ENCODE measurements at regions not wholly inside any gene's neighbourhood (a gene's known extent, or its start where the extent isn't known, plus 50 kb on each side); places are given as distances from the start of the nearest gene placed in this dataset.
"Not testable (repeated sequence)": the region's sequence is repeated elsewhere in the genome, so short reads cannot be mapped to it uniquely, and the experiment has no call there.

DNA sequence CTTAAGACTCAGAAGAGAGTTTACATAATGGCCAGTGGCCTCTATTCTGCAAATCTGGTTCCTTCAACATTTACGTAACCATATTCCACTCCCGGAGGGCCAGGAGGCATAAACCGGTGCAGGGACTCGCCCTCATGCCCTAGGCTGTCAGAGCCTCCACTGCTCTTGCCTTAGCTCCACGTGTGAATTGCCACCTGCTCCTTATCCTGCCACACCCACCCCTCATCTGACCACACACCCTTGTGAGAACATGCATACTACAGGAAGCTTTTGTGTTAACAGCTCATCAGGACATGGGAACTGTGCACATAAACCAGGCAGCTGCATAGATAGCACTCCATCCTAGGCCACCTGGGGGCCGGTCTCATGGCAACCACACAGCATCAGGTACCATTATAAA is 146.7 kb upstream of the PFKP start:
- no peak for DNase-seq (ENCODE audit: low spot score)

DNA sequence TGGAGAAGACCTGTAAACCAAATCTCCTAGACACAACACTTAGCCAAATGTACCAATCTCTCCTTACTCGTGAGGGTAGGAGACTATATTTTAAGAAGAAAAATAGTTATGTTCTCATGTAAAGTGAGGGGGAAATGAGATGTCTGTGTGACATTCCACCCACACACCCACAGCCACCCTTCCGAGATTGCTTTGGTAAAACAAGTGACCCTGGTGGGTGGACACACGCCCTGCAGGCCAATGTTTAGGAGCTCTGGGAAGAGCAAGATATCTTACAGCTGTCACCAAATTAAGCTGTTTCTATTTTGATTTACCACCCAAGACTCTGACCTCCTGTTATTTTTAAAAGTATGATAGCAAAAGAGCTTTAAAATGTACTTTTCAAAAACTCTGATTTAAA is 147.2 kb upstream of the PFKP start:
- no peak for DNase-seq (ENCODE audit: low spot score)

- DNase-seq (ENCODE audit: low spot score) = no peak
Measured at GRCh38 chr10:2919016-2919415, 148.3 kb upstream of the PFKP start.

- no peak for DNase-seq (ENCODE audit: low spot score)
Measured at GRCh38 chr10:2918489-2918888, 148.9 kb upstream of the PFKP start.

DNA sequence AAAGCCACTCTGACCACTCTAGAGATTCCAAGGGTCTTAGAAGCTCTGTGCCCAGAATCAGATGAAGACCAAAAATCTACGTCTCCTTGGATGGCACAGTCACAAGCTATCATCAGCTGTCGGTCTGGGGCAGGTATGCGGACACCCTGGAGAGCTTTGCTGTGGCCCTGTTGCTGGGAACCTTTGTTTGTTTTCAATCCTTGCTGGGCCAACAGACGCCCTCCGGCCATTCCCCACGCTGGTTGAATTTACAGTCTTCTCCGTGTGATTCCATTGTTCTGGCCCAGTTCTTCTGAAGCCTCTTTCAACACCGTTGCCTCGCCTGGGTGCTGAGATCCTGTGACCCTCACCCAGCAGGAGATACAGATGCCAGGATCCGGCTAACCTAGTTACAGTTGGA is 149.4 kb upstream of the PFKP start:
- DNase-seq (ENCODE audit: low spot score) = no peak

DNA sequence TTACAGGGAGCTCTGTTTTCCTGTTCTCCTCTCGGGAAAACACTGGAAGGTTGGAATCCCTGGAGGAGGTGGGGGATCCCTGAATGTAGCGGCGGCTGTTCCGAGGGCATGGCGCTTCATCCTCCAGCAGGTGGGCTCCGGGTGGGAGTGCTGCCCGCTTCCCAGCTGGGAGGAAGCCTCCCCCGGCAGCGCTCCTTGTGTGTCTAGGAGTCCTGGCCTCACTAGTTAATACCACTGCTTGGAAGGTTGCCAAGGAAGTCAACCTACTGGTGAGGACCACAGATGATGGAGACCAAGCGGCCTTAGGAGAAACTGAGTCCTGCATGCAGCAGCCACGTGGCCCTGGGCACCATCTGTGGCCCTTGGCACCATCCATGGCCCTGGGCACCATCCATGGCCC is 151.9 kb upstream of the PFKP start:
- DNase-seq (ENCODE audit: low spot score) = no peak

DNA sequence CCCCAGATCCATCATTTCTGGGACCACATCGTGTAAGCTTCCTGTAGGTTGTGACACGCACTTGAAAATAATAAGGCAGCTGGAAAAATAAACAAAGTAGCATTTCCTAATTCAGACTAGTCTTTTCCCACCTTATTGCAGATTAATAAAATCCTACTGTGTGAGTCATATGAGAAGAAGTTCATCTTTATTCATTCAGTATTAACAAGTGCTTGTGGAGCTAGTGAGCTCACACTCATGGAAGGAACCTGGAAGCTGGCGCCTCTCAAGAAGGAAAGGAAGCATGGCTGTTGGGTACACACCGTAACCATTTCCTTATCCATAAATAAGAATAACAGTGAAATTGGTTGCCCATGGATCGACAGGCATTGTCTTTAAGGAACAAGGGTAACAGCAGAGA is 152.6 kb upstream of the PFKP start:
- no peak for DNase-seq (ENCODE audit: low spot score)

DNA sequence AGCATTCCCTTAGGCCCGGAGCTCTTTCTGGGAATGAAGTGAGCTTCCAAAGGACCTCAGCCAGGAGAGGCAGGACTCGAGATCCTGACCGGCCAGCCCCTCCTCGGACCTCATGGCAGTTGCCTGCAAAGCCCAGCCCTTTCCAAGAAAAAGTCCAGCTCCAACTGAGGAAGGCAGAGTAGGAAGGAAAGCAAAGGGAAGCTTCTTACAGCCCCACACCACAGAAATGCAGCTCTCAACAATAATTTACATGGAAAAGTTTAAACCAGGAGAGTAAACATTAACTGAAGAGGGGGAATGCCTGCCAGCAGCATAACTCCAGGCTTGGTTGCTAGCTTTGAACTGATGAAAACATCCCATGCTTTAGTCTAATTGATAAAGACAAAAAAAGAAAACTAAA is 153.9 kb upstream of the PFKP start:
- no peak for DNase-seq (ENCODE audit: low spot score)

- no peak for DNase-seq (ENCODE audit: low spot score)
Measured at GRCh38 chr10:2910656-2911055, 156.7 kb upstream of the PFKP start.

GRCh38 chr10:2909921-2910320 is 157.4 kb upstream of the PFKP start:
- no peak for DNase-seq (ENCODE audit: low spot score)

- no peak for DNase-seq (ENCODE audit: low spot score)
Measured at GRCh38 chr10:2908851-2909630, 158.3 kb upstream of the PFKP start.

DNA sequence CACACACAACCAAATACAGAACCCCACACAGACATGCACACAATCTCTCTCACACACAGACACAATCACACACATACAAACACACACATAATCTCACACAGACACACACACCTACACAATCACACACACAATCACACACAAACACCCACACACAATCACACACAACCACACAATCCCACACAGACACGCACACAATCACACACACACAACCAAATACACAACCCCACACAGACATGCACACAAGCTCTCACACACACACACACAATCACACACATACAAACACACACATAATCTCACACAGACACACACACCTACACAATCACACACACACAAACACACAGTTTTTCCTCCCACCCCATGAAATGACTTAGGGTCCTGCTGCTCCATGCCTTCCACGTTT is 160.4 kb upstream of the PFKP start:
- DNase-seq (ENCODE audit: low spot score) = no peak

- no peak for DNase-seq (ENCODE audit: low spot score)
Measured at GRCh38 chr10:2905851-2906250, 161.5 kb upstream of the PFKP start.

- DNase-seq (ENCODE audit: low spot score) = no peak
Measured at GRCh38 chr10:2900530-2900929, 166.8 kb upstream of the PFKP start.

DNA sequence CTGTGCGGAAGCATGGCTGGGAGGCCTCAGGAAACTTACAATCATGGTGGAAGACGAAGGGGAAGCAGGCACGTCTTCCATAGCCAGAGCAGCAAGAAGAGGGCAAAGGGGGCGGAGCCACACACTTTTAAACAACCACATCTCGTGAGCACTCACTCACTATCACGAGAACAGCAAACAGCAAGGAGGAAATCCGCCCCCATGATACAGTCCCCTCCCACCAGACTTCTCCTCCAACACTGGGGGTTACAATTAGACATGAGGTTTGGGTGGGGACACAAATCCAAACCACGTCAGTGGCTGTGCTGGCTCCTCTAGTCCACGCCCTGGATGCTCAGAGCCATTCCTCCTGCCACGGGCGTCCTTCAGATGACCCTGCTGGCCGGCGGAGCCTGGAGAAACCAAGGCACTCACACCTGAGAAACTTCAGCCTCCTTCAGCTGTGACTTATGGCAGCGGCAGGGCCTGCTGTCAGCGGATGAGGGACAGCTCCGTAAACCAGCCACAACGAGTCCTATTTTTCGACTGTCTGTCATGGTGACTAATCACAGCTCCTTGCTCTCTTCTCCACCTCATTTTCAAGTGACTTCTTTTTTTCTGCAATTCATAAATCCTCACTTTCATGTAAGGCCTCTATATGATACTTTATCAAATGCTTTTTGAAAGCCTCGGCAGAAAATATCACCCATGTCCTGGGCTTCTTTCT is 167.9 kb upstream of the PFKP start:
- DNase-seq (ENCODE audit: low spot score) = no peak

GRCh38 chr10:2898509-2898860 is 168.9 kb upstream of the PFKP start:
- no peak for DNase-seq (ENCODE audit: low spot score)

GRCh38 chr10:2897619-2898508 is 169.5 kb upstream of the PFKP start:
- DNase-seq (ENCODE audit: low spot score) = no peak

- not testable (repeated sequence) for DNase-seq (ENCODE audit: low spot score)
Measured at GRCh38 chr10:2896334-2896733, 171.0 kb upstream of the PFKP start.

DNA sequence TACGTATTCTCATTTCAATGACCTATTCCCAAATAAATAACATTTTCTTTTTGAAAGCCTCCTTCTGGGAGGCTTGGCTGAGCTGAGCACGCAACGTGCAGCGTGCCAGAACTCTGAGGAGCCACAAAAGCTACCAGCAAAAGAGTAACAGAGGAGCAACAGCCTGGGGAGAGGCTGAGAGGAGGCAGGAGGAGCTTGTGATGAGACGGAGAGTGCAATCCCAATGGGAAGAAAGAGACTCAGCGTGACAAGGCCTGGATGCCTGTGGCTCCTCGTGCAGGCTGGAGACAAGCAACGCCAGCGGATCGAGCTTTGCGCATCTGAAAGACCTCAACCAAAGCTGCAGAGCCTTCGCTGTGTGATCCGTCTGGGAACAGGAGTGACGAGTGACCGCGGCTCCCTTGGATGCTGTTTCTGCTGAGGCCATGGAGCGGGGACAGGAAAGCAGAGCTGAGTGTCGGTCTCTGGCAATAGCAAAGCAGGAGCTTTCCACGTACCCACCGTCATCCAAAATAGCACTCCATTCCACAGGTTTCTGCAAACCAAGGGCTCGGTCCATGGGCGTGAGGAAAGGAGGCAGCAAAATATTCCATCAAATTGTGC is 171.7 kb upstream of the PFKP start:
- DNase-seq (ENCODE audit: low spot score) = no peak

GRCh38 chr10:2893991-2894390 is 173.4 kb upstream of the PFKP start:
- no peak for DNase-seq (ENCODE audit: low spot score)

DNA sequence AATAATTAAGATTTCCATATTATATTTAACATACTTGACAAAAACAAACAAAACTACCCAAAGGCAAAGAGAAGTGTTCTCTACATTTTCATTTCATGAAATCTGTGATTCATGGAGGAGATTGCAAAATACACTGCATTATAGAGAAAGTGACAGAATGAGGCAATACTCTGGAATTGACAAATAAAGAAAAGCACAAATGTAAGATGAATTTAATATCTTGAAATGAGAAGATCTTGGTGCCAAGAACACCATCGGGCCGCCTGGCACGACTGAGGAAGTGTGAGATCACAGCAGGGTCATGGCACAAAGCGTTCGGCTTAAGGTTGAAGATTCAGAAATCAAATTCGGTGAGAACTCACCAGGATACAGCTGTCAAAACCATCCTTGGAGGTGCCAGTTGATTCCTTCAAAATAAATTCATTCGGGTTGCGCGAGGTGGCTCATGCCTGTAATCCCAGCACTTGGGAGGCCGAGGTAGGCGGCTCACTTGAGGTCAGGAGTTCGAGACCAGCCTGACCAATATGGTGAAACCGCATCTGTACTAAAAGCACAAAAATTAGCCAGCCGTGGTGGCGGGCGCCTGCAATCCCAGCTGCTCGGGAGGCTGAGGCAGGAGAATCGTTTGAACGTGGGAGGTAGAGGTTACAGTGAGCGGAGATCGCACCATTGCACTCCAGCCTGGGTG is 174.0 kb upstream of the PFKP start:
- no peak for DNase-seq (ENCODE audit: low spot score)

GRCh38 chr10:2891770-2892124 is 175.6 kb upstream of the PFKP start:
- DNase-seq (ENCODE audit: low spot score) = no peak

Data from germinal center (tissue), 1 donor.